DOHH2 (cell line): ENCODE measurements at regions not wholly inside any gene's neighbourhood (a gene's known extent, or its start where the extent isn't known, plus 50 kb on each side); places are given as distances from the start of the nearest gene placed in this dataset.

Experiments used
- EZH2phosphoT487 ChIP-seq: fragments of 200-600 bp; sonication (generic); IDR thresholded peaks from 2 replicates; pipeline ENCODE4 v1.6.1; 2017; ENCODE audit warnings: borderline replicate concordance, mild to moderate bottlenecking, antibody characterized with exemption, low read length, moderate library complexity, mixed read lengths
- TF ChIP-seq, protein P1 (sequence below): fragments of 200-600 bp; sonication (generic); IDR thresholded peaks from one replicate; pipeline ENCODE4 v1.5.1; 2014; ENCODE audit warnings: antibody characterized with exemption, mild to moderate bottlenecking, low read depth, low read length; ENCODE audit not compliant: poor library complexity, severe bottlenecking

DNA sequence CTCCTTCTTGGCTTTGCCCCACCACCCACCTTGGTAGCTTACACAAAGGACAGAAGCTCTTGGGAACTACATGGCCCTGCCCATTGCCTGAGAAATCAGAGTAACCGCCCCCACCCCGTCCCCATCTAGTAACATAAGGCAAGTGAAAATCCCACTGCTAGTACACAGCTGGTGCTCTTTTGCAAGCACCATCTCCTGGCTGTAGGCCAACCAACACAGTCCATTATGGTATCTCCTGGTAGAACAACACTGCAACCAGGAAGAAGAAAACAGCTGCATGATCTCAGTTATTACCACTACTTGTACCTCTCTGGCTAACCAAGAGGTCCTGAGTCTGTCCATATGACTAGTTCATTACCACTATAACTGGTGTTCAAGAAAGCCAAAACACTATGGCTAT lies 841.1 kb upstream of the MANEA start:
- TF ChIP-seq, protein P1, sequence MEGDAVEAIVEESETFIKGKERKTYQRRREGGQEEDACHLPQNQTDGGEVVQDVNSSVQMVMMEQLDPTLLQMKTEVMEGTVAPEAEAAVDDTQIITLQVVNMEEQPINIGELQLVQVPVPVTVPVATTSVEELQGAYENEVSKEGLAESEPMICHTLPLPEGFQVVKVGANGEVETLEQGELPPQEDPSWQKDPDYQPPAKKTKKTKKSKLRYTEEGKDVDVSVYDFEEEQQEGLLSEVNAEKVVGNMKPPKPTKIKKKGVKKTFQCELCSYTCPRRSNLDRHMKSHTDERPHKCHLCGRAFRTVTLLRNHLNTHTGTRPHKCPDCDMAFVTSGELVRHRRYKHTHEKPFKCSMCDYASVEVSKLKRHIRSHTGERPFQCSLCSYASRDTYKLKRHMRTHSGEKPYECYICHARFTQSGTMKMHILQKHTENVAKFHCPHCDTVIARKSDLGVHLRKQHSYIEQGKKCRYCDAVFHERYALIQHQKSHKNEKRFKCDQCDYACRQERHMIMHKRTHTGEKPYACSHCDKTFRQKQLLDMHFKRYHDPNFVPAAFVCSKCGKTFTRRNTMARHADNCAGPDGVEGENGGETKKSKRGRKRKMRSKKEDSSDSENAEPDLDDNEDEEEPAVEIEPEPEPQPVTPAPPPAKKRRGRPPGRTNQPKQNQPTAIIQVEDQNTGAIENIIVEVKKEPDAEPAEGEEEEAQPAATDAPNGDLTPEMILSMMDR, result no peak
- no peak for TF ChIP-seq EZH2phosphoT487
